Muscle of leg (tissue), 3 donors: ENCODE measurements at regions not wholly inside any gene's neighbourhood (a gene's known extent, or its start where the extent isn't known, plus 50 kb on each side); places are given as distances from the start of the nearest gene placed in this dataset.
"Not testable (repeated sequence)": the region's sequence is repeated elsewhere in the genome, so short reads cannot be mapped to it uniquely, and the experiment has no call there.

Experiments used
- DNase-seq: peaks from one replicate; pipeline ENCODE4 v3.0.0; 2013
- H3K27ac ChIP-seq: one replicate; pipeline ENCODE4 v1.5.1; 2013; ENCODE audit warnings: mild to moderate bottlenecking, low read length, control low read depth
- H3K27me3 ChIP-seq: one replicate; pipeline ENCODE4 v1.6.1; 2013; ENCODE audit warnings: low read length; ENCODE audit not compliant: control insufficient read depth, insufficient read depth
- H3K36me3 ChIP-seq: one replicate; pipeline ENCODE4 v1.6.1; 2013; ENCODE audit warnings: low read length; ENCODE audit not compliant: control insufficient read depth, insufficient read depth
- H3K4me1 ChIP-seq: one replicate; pipeline ENCODE4 v1.6.1; 2013; ENCODE audit warnings: low read length; ENCODE audit not compliant: control insufficient read depth, insufficient read depth
- H3K4me3 ChIP-seq: one replicate; pipeline ENCODE4 v1.5.1; 2013; ENCODE audit warnings: low read length, control low read depth
- H3K9me3 ChIP-seq: replicated peaks from 2 replicates; pipeline ENCODE4 v1.6.1; 2013; ENCODE audit warnings: low read depth, low read length; ENCODE audit not compliant: control insufficient read depth
- WGBS: methylation state at CpG from one replicate; pipeline ENCODE4 v1.1.5; 2013; ENCODE audit warnings: missing lambda C conversion rate; ENCODE audit not compliant: insufficient coverage; 5-methylcytosine and 5-hydroxymethylcytosine counted together

DNA sequence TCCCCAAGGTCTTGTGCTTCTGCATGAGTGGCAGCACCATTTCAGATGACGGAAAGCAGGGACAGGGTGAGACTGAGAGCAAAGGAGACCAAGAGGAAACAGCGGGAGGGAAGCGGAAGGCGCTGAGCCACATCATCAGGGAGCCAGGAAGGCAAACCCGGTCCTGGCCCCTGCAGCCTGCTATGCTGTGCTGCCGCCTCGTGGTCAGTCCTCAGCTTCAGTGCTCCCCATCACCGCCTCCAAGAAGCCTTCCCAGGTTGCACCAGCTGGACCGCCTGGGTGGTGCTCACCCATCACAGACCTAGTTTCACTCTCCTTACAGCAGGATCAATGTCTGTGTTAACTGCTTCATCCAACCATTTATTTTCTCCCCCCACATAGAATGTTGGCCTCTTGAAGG is 73.0 kb upstream of the PHF21B start:
- DNase-seq: no peak
- Histone ChIP-seq H3K27ac (no peak overlapping the region), H3K27me3 (peaks cover 18% of the 10 kb centered on the region), H3K36me3 (no peaks in the 10 kb centered on the region), H3K4me3 (no peak overlapping the region), H3K4me1 (peaks cover 8% of the 10 kb centered on the region), H3K9me3 (no peaks in the 10 kb centered on the region)
- WGBS: 48% methylated on average over 8 of the region's 9 CpGs

DNA sequence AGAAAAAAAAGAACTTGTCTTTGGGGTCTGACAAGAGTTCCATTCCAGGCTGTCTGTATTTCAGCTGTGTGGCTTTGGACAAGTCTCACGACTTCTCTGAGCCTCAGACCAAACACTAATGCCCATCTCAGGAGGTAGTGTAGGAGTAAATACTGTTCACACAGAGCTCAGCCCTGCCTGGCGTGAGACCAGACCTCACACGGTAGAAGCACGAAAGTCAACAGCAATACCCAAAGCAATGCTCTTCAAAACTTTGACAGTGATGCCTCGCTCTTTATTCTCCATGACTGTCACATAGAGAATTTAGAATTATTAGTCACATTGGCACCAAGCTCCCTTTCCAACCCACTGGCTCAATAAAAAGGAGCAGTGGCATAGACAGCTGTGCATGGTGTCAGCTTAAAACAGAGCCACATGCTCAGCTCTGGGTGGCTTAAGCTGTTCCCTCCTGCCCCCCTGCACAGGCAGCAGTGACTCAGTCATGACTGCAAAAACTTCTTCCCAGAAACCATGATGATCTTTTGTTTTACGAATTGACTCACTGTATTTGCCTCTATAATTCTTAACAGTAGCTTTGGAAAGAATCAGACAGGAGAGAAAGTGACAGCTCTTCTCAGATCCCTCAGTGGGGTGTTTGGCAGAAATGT is 74.0 kb upstream of the PHF21B start:
- H3K9me3 ChIP-seq: no peaks in the 10 kb centered on the region
- no peak overlapping the region for H3K4me3 ChIP-seq
- no peaks in the 10 kb centered on the region for H3K36me3 ChIP-seq
- H3K27ac ChIP-seq: no peak overlapping the region
- no CpG with 5 or more reads among the region's 6 CpGs for WGBS
- peak; percentile 30 for DNase-seq
- H3K27me3 ChIP-seq: peaks cover 9% of the 10 kb centered on the region
- H3K4me1 ChIP-seq: peaks cover 8% of the 10 kb centered on the region

DNA sequence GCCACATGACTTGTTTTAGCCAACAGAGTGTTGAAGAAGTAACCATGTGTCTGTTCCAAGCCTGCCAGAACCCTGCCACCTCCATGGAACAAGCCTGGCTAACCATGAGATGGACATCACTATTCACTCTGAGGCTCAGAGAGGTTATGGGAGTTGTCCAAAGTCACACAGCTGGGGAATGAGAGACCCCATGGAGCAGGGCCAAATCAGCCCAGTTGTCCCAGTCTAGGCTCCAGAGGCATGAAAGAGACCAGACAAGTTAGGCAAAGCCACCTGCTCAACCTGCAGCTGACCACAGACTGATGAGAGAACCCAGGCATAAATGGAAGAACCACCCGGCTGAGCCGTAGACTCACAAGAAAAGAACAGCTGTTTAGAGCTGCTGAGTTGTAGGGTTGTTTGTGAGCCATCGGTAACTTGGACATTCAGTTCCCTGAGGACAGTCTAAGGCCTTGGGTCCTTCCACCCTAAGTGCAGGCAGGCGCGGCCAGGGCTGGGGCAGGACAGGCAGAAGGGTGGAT is 74.7 kb upstream of the PHF21B start:
- WGBS: 76% methylated on average over 4 of the region's 5 CpGs
- peaks cover 9% of the 10 kb centered on the region for H3K27me3 ChIP-seq
- no peak for DNase-seq
- H3K36me3 ChIP-seq: no peaks in the 10 kb centered on the region
- H3K27ac ChIP-seq: no peak overlapping the region
- H3K9me3 ChIP-seq: no peaks in the 10 kb centered on the region
- H3K4me3 ChIP-seq: no peak overlapping the region
- H3K4me1 ChIP-seq: peaks cover 8% of the 10 kb centered on the region

DNA sequence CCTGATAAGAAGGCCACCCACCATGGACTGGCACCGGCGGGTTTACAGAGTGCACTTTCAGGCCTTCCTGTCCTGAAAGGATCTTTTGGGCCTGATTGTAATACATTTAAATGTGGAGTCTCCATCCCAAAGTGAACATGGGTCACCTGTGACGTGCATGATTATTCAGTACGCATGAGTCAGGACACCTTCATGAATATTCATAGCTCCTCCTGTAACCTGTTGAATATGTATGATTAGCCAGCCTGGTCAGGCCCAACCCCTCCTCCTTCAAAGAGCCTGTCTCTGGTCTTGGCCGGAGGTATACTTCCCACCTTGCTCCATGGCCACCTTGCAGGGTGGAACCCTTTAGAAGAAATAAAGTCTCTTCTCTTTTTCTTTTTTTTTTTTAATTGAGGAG is 75.9 kb upstream of the NUP50 start:
- Histone ChIP-seq H3K4me3 (no peak overlapping the region), H3K27ac (no peak overlapping the region), H3K9me3 (no peaks in the 10 kb centered on the region), H3K27me3 (peaks cover 5% of the 10 kb centered on the region), H3K36me3 (no peaks in the 10 kb centered on the region), H3K4me1 (peaks cover 8% of the 10 kb centered on the region)
- DNase-seq: no peak
- WGBS: no CpG with 5 or more reads among the region's 5 CpGs

DNA sequence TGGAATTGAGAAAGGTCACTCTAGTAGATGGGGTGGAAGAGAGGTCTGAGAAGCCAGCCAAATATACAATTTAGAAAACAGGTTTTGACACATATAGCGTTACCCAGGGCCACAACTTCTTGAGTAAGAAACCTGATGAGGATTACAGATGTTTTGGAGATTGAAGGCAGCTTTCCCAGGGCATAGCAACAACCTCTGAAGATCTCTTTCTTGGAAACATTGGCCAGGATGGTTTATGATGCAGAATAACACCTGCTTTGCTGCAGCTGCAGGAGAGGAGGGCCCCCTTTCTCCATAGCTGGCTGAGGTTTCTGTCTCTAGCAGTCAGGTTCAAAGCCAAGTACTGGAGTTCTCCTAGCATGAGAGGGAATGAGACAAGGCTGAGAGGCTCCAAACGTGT is 75.1 kb upstream of the NUP50 start:
- 6% methylated on average over 2 of the region's 2 CpGs for WGBS
- DNase-seq: peak; percentile 56
- H3K4me3 ChIP-seq: no peak overlapping the region
- no peaks in the 10 kb centered on the region for H3K9me3 ChIP-seq
- H3K4me1 ChIP-seq: peaks cover 8% of the 10 kb centered on the region
- H3K27ac ChIP-seq: no peak overlapping the region
- no peaks in the 10 kb centered on the region for H3K36me3 ChIP-seq
- H3K27me3 ChIP-seq: peaks cover 3% of the 10 kb centered on the region

DNA sequence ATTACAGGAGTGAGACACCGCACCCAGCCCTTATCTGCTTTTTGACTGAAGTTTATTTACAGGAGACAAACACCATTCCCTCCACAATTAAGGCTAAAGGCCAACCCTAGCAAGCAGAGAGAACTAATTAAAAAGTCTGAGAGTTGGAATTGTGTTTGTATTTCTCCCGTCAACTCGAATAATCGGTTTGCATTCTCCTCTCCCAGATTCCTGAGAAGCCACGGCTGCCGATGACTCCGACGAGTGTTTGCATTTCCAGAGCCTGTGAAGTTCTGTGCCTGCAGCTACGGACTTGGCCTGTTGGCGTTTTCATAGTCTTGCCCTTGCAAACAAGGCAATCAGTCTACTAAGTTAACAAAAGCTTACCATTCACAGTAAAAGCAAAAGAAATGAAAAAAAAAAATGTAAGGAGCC is 73.2 kb upstream of the NUP50 start:
- Histone ChIP-seq H3K36me3 (no peaks in the 10 kb centered on the region), H3K9me3 (no peaks in the 10 kb centered on the region), H3K27me3 (peaks cover 7% of the 10 kb centered on the region), H3K4me1 (no peaks in the 10 kb centered on the region), H3K4me3 (no peak overlapping the region), H3K27ac (no peak overlapping the region)
- WGBS: no CpG with 5 or more reads among the region's 10 CpGs
- DNase-seq: no peak

DNA sequence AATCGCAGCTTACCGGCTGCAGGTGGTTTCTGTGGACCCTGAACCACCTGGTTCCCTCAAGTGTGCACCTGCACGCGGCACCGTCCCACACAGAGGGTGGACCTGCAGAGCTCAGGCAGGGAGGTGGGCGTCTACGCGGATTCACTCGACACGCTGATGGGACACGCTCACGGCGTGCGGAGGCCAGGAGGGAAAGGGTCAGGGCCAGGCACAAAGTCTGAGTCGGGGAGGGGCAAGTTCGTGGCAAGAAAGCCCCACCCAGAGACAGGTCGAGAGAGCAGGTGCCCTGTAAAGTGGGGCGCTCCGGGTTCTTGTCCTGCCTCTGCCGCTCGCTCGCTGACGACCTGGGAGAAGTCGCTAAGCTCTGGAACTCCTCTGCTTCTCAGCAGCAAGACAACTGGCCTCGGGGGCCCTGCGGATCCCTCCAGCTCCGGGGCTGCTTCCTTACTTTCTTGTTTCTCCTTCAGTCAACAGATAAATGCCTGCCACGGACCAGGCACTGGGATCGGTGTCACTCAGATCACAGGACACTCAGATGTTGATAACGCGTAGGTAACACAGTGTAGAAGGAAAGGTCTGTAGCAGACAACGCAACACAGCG is 72.4 kb upstream of the NUP50 start:
- Histone ChIP-seq H3K27me3 (peaks cover 8% of the 10 kb centered on the region), H3K27ac (no peak overlapping the region), H3K4me3 (no peak overlapping the region), H3K4me1 (no peaks in the 10 kb centered on the region), H3K9me3 (no peaks in the 10 kb centered on the region), H3K36me3 (no peaks in the 10 kb centered on the region)
- 75% methylated on average over 33 of the region's 33 CpGs for WGBS
- DNase-seq: no peak

DNA sequence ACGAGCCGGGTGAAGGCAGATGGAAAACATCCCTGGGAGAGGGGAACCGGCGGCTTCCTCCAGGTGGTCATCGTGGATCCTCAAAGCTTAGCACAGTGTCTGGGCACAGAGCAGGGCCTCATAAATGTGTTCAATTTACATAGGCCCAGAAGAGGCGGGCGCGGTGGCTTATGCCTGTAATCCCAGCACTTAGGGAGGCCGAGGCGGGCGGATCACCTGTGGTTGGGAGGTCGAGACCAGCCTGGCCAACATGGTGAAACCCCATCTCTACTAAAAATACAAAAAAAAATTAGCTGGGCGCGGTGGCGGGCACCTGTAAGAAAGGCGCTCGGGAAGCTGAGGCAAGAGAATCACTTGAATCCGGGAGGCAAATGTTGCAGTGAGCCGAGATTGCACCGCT is 71.8 kb upstream of the NUP50 start:
- H3K36me3 ChIP-seq, H3K27ac ChIP-seq, DNase-seq, H3K4me1 ChIP-seq, H3K27me3 ChIP-seq, H3K9me3 ChIP-seq, H3K4me3 ChIP-seq: not testable (repeated sequence)
- WGBS: 90% methylated on average over 7 of the region's 20 CpGs

DNA sequence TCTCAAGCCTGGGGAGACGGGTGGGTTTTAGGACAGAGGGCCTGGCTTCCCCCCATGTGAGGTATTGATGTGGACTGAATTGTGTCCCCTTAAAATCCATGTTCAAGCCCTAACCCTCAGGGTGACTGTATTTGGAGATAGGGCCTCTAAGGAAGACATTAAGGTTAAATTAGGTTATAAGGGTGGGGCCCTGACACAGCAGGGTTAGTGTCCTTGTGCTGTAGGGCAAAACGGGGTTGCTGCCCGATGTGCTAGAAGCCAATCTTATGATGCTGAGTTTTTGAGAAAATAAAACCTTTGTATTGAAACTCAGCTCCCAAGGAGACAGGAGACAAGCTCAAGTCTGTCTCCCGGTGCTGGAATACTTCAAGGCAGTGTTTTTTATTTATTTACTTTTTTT is 71.1 kb upstream of the NUP50 start:
- Histone ChIP-seq H3K9me3 (no peaks in the 10 kb centered on the region), H3K4me1 (no peaks in the 10 kb centered on the region), H3K27ac (no peak overlapping the region), H3K36me3 (no peaks in the 10 kb centered on the region), H3K27me3 (peaks cover 8% of the 10 kb centered on the region), H3K4me3 (no peak overlapping the region)
- DNase-seq: no peak
- 88% methylated on average over 2 of the region's 4 CpGs for WGBS

DNA sequence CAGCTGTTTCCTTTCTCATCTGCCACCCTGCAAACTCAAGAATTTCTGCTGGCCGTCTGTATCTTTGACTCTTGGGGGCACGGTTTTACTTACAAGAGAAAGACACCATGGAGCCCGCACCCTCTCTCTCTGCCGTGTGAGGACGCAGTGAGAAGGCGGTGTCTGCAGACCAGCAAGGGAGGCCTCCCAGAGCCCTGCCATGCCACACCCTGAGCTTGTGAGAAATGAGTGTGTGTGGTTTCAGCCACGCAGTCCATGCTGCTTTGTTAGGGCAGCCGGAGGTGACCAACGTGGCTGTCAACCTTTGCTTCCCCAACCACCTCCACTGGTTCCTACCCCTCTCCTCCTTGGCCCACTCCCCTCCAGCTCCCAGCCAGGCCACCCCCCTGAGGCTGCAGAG is 70.1 kb upstream of the NUP50 start:
- Histone ChIP-seq H3K36me3 (no peaks in the 10 kb centered on the region), H3K4me1 (no peaks in the 10 kb centered on the region), H3K4me3 (no peak overlapping the region), H3K9me3 (no peaks in the 10 kb centered on the region), H3K27me3 (peaks cover 8% of the 10 kb centered on the region), H3K27ac (no peak overlapping the region)
- WGBS: 61% methylated on average over 6 of the region's 9 CpGs
- no peak for DNase-seq
